Fibroblast of villous mesenchyme (primary cell): ENCODE measurements at regions not wholly inside any gene's neighbourhood (a gene's known extent, or its start where the extent isn't known, plus 50 kb on each side); places are given as distances from the start of the nearest gene placed in this dataset.

Experiments used
- DNase-seq: peaks from one replicate; pipeline ENCODE4 v3.0.0-alpha.2; 2010; ENCODE audit warnings: low read depth
- H3K4me3 ChIP-seq: 2 replicates; pipeline ENCODE4 v1.5.1; 2011; ENCODE audit warnings: low read depth, mild to moderate bottlenecking, low read length
- TF ChIP-seq, protein P1 (sequence below): IDR thresholded peaks from 2 replicates; pipeline ENCODE4 v1.5.1; 2012; ENCODE audit warnings: low read depth, mild to moderate bottlenecking, low read length; ENCODE audit not compliant: insufficient read depth

DNA sequence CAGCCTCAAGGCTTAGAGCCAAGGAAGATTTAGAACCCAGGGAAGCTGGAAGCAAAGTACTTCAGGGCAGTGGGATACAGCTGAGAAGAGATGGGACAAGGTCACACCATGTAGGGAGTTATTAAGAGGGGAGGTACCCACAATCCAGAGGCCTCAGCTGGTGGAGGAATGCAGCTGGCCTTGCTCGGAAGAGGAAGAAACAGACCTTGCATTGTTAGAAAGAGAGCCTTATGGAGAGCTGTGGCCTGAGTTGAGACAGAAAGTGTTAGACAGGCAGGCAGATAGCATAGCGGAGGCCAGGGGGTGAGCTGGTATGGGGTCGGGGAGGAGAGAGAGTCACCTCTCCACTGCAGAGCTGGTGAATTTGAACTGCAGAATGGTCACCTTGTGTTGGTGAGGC lies 173.1 kb downstream of the JCAD start:
- no peak for DNase-seq

DNA sequence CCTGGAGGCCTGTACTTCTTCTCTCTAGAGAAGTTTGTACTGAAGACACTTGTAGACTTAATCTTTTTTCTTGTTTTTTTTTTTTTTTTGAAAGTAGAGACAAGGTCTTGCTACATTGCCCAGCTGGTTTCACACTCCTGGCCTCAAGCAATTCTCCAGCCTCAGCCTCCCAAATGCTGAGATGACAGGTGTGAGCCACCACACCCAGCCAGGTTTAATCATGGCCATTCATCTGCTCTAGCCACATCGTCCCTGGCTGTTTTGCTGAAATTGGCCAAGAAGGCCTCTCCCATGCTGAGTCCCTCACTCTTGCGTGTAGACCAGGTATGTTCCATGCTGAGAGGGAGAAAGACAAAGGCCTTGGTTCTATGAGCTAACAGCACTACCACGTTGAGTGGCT lies 176.2 kb downstream of the JCAD start:
- no peak overlapping the region for H3K4me3 ChIP-seq
- no peak for DNase-seq
- TF ChIP-seq, protein P1, sequence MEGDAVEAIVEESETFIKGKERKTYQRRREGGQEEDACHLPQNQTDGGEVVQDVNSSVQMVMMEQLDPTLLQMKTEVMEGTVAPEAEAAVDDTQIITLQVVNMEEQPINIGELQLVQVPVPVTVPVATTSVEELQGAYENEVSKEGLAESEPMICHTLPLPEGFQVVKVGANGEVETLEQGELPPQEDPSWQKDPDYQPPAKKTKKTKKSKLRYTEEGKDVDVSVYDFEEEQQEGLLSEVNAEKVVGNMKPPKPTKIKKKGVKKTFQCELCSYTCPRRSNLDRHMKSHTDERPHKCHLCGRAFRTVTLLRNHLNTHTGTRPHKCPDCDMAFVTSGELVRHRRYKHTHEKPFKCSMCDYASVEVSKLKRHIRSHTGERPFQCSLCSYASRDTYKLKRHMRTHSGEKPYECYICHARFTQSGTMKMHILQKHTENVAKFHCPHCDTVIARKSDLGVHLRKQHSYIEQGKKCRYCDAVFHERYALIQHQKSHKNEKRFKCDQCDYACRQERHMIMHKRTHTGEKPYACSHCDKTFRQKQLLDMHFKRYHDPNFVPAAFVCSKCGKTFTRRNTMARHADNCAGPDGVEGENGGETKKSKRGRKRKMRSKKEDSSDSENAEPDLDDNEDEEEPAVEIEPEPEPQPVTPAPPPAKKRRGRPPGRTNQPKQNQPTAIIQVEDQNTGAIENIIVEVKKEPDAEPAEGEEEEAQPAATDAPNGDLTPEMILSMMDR = no peak

More for the DNA sequence above, 173.1 kb downstream of the JCAD start:
- TF ChIP-seq, protein P1 = no peak
- no peak overlapping the region for H3K4me3 ChIP-seq

- no peak for DNase-seq
These were observed 176.6 kb downstream of the JCAD start for GRCh38 chr10:29882766-29883165.

DNA sequence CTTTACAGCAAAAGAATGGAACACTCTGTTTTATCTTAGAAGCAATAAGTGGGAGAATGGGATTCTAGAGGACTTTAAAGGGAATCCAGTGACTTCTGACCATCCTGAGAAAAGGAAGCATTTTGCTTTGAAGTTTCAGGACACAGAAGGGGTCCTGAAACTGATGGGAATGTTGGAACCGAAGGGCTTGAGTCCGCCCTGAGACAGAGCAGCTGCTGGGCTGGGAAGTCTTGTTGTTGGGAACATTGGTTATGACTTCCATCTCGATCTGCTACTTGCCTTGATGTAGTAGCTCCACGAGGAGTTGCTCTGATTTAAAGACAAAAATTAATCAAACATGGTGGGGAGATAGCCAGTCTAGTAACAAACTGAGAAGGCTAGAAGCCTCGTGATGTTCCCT lies 177.6 kb downstream of the JCAD start:
- no peak overlapping the region for H3K4me3 ChIP-seq
- DNase-seq = no peak
- TF ChIP-seq, protein P1 = no peak

More at GRCh38 chr10:29882766-29883165, 176.6 kb downstream of the JCAD start:
- TF ChIP-seq, protein P1 = no peak
- H3K4me3 ChIP-seq = no peak overlapping the region

DNA sequence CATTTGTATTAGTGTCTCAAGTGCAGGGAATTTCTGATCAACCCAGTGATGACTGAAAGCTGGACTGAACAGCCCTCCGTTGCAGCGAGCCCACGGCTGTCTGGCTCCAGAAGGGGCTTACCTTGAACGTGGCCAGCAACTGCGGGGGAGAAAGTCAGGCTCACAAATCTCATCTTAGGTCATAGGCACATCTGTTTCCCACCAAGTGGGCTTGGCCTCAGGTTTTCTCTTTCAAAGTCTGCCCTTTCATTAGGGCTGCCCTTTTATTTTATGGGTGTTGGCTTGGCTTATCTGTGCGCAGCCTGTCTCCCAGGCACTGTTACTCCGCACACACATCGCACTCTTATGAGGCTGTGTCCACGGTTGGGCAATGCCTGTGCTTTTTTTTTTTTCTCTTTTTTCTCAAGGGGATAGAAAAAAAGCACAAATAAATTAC lies 178.0 kb downstream of the JCAD start:
- no peak overlapping the region for H3K4me3 ChIP-seq
- peak; percentile 76 for DNase-seq
- TF ChIP-seq, protein P1 = no peak

DNA sequence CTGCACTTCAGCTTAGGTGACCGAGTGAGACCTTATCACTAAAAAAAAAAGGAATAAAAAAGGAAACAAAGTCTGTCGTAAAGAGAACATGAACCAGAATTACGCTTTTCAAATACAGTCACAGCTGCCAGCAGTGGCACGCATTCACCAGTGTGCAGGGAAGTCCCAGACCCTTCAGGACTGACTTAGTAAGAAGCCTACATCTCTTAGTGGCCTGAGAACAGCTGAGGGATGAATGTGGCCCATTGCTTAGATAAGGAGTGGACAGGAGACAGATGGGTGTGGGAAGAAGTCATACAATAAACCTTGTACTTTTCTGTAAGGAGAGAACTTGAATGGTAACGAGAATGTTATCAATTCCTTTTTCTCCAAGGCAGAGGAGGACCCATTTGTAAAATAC lies 178.5 kb downstream of the JCAD start:
- DNase-seq = no peak
- TF ChIP-seq, protein P1 = no peak
- H3K4me3 ChIP-seq = no peak overlapping the region

DNA sequence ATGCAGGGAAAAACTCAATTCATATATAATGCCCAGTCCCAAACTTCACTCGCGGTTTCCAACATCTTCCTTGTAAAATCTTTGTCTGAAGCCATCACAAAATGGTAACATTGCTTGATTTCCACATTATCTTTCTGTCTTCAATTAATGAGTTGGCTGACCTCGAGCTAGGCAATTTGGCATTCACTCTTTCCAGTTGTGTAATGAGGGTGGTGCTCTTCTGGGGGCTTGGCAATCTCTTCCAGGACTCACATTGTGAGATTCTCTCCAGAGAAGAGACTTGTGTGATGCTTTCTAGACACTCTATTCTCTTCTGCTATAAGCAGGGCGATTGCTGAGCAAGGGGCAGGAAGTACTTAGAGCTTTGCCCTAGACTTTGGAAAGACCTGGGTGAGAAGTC lies 179.5 kb downstream of the JCAD start:
- H3K4me3 ChIP-seq = no peak overlapping the region
- DNase-seq = no peak
- TF ChIP-seq, protein P1 = no peak
